Fibroblast of lung (primary cell): ENCODE measurements at regions not wholly inside any gene's neighbourhood (a gene's known extent, or its start where the extent isn't known, plus 50 kb on each side); places are given as distances from the start of the nearest gene placed in this dataset.

Source experiments
- EZH2 ChIP-seq: IDR thresholded peaks from 2 replicates; pipeline ENCODE4 v1.5.1; 2012; ENCODE audit warnings: low read length, control low read depth, mild to moderate bottlenecking; ENCODE audit errors: missing control alignments
- TF ChIP-seq, protein P1 (sequence below), 2 donors: IDR thresholded peaks in 1 of 2; conservative IDR thresholded peaks in 1 of 2; 1 replicate in 1 of 2; 2 replicates in 1 of 2; pipeline ENCODE4 v1.5.1; 2011 to 2012; ENCODE audit warnings: low read length in 2 of 2, control low read depth in 1 of 2, inconsistent platforms in 1 of 2, low read depth in 1 of 2, mild to moderate bottlenecking in 1 of 2

DNA sequence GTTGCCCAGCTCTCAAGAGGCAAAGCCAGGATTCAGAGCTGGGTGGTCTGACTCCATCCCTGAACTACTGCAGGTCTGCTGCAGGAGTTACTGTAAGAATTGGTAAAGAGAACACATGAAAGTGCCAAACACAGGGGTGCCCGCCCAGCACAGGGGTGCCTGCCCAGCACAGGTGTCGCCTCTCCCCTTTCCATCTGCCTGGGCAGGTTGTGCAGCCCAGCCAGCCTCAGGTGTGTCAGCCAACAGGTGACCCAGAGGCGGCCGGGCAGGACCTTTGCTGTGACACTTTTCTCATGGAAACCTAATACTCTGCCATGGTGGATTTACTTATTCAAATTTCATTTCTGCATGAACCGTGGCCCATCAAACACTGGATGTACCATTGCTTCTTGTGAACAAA, 289.7 kb upstream of the IRX4 start:
- TF ChIP-seq, protein P1, sequence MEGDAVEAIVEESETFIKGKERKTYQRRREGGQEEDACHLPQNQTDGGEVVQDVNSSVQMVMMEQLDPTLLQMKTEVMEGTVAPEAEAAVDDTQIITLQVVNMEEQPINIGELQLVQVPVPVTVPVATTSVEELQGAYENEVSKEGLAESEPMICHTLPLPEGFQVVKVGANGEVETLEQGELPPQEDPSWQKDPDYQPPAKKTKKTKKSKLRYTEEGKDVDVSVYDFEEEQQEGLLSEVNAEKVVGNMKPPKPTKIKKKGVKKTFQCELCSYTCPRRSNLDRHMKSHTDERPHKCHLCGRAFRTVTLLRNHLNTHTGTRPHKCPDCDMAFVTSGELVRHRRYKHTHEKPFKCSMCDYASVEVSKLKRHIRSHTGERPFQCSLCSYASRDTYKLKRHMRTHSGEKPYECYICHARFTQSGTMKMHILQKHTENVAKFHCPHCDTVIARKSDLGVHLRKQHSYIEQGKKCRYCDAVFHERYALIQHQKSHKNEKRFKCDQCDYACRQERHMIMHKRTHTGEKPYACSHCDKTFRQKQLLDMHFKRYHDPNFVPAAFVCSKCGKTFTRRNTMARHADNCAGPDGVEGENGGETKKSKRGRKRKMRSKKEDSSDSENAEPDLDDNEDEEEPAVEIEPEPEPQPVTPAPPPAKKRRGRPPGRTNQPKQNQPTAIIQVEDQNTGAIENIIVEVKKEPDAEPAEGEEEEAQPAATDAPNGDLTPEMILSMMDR (conservative IDR thresholded peaks at IDR 0.05 in 1 of 2, IDR thresholded peaks at IDR 0.05 in 1 of 2; ENCODE audit: low read depth in 1 of 2, low read length in 2 of 2), result no peak
- TF ChIP-seq EZH2, result no peak
